GM13977 (cell line): ENCODE measurements at regions not wholly inside any gene's neighbourhood (a gene's known extent, or its start where the extent isn't known, plus 50 kb on each side); places are given as distances from the start of the nearest gene placed in this dataset.

Experiments
- DNase-seq: peaks from one replicate; pipeline ENCODE4 v3.0.0; 2012; ENCODE audit warnings: low spot score
- in situ Hi-C: fragments of 300-500 bp; cut with MboI; formaldehyde crosslinking; loops from one replicate; pipeline ENCODE4 v1.12.0; 2022; ENCODE audit warnings: low sequenced_read_pairs, low pct_unique_long_range_greater_than_20kb, mixed read lengths, inconsistent platforms; ENCODE audit not compliant: unreplicated experiment
- TF ChIP-seq, protein P1 (sequence below): IDR thresholded peaks from 2 replicates; pipeline ENCODE4 v1.5.1; 2012; ENCODE audit warnings: mild to moderate bottlenecking, control low read depth; ENCODE audit not compliant: insufficient read depth; ENCODE audit errors: extremely low read depth, missing control alignments

GRCh38 chr16:35171106-35171505 is 1711.7 kb downstream of the TP53TG3F start:
- in situ Hi-C loops = no loop called here
- DNase-seq = no peak
- TF ChIP-seq, protein P1, sequence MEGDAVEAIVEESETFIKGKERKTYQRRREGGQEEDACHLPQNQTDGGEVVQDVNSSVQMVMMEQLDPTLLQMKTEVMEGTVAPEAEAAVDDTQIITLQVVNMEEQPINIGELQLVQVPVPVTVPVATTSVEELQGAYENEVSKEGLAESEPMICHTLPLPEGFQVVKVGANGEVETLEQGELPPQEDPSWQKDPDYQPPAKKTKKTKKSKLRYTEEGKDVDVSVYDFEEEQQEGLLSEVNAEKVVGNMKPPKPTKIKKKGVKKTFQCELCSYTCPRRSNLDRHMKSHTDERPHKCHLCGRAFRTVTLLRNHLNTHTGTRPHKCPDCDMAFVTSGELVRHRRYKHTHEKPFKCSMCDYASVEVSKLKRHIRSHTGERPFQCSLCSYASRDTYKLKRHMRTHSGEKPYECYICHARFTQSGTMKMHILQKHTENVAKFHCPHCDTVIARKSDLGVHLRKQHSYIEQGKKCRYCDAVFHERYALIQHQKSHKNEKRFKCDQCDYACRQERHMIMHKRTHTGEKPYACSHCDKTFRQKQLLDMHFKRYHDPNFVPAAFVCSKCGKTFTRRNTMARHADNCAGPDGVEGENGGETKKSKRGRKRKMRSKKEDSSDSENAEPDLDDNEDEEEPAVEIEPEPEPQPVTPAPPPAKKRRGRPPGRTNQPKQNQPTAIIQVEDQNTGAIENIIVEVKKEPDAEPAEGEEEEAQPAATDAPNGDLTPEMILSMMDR = no peak

DNA sequence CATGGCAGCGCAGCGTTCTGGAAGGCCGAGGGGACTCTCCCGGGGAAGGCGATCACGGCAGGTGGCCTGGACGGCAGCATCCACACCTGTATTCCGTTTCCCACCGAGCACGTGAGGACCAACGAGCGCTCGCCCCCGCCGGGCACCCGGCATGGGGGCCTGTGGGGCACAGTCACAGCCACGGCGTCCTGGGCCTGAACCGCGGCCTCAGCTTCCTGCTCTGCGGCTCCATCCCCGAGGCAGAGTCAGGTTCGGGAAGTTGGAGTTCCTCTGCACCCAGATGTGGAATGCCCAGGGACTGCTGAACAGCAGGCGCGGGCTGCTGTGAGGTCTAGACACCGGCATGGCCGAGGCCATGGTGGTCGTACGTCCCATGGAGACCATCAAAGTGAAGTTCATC is 1713.9 kb downstream of the TP53TG3F start:
- in situ Hi-C loops = no loop called here
- no peak for DNase-seq
- TF ChIP-seq, protein P1 = no peak

- TF ChIP-seq, protein P1 = no peak
- DNase-seq = no peak
- in situ Hi-C loops = no loop called here
These were observed 1714.6 kb downstream of the TP53TG3F start for GRCh38 chr16:35174016-35174415.

- DNase-seq = no peak
- in situ Hi-C loops = no loop called here
- TF ChIP-seq, protein P1 = no peak
These were observed 1717.0 kb downstream of the TP53TG3F start for GRCh38 chr16:35176449-35176848.

- in situ Hi-C loops = no loop called here
- DNase-seq = no peak
- TF ChIP-seq, protein P1 = no peak
These were observed 1718.4 kb downstream of the TP53TG3F start for GRCh38 chr16:35177851-35178250.

DNA sequence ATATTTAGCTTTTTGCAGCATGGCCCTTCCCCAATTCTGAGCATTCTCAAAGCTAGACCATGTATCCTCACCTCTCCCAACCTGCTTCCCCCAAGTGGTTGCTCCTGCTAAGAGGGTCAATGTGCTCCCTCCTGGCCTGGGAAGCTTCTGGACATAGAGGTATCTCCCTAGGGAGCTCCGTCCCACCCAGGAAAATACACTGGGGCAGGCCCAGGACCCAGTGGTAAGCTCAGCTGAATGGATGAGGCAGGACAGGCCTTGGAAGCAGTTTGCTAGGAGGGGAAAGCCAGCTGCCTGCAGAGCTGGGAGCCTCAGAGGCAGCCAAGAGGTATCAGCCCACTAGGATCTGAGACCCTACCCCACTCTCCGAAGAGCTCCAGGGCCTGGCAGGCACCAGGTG is 1721.6 kb downstream of the TP53TG3F start:
- in situ Hi-C loops = no loop called here
- DNase-seq = no peak
- TF ChIP-seq, protein P1 = no peak
